C4-2B (cell line): ENCODE measurements at regions not wholly inside any gene's neighbourhood (a gene's known extent, or its start where the extent isn't known, plus 50 kb on each side); places are given as distances from the start of the nearest gene placed in this dataset.

Source experiments
- ZFX ChIP-seq: fragments of 450-650 bp; IDR thresholded peaks from 2 replicates; pipeline ENCODE4 v1.6.1; 2017
- TF ChIP-seq, protein P1 (sequence below): fragments of 450-650 bp; conservative IDR thresholded peaks from 2 replicates; pipeline ENCODE4 v1.5.1; 2017; ENCODE audit warnings: mild to moderate bottlenecking

- TF ChIP-seq, protein P1, sequence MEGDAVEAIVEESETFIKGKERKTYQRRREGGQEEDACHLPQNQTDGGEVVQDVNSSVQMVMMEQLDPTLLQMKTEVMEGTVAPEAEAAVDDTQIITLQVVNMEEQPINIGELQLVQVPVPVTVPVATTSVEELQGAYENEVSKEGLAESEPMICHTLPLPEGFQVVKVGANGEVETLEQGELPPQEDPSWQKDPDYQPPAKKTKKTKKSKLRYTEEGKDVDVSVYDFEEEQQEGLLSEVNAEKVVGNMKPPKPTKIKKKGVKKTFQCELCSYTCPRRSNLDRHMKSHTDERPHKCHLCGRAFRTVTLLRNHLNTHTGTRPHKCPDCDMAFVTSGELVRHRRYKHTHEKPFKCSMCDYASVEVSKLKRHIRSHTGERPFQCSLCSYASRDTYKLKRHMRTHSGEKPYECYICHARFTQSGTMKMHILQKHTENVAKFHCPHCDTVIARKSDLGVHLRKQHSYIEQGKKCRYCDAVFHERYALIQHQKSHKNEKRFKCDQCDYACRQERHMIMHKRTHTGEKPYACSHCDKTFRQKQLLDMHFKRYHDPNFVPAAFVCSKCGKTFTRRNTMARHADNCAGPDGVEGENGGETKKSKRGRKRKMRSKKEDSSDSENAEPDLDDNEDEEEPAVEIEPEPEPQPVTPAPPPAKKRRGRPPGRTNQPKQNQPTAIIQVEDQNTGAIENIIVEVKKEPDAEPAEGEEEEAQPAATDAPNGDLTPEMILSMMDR = no peak
- no peak for TF ChIP-seq ZFX
Measured at GRCh38 chr19:20313894-20314293, 146.9 kb downstream of the ZNF486 start.
